ENCODE measurements at regions not wholly inside any gene's neighbourhood (a gene's known extent, or its start where the extent isn't known, plus 50 kb on each side); places are given as distances from the start of the nearest gene placed in this dataset.

DNA sequence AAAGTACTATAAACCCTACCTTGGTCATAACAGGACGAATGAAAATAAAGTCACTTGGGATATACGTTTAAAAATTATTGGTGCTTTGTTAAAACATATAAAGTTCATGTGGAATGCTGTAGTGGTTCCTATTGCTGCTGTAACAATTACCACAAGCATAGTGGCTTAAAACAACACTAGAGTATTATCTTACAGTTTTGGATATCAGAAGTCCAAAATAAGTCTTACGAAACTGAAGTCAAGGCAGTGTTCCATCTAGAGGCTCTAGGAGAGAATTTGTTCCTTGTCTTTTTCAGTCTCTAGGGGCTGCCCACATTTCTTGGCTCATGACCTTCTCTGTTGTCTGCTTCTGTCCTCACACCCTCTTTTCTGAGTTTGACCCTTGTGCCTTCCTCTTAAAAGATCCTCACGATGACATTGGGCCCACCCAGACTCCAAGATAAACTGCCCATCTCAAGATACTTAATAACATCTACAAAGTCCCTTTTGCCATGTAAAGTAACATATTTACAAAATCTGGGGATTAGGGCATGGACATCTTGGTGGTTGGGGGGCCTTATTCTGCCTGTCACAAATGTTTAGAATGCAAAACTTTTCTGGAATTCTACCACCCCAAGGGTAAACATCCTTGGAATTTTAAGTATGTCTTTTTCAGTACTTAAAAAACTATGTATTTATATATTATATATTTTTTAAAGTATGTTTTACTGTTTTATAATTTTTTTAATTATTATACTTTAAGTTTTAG, 178.1 kb downstream of the ETNK1 start:
- Histone ChIP-seq H3K4me3 (ENCODE audit: low read depth, low read length) (no peak overlapping the region), H3K4me1 (0 out of 2 replicates have a peak, but pooled peaks cover 4% of the 10 kb centered on the region), H3K27me3 (replicated peaks; ENCODE audit: control insufficient read depth, insufficient read depth, low read length) (no peaks in the 10 kb centered on the region), H3K36me3 (ENCODE audit: control insufficient read depth, insufficient read depth, low read length) (no peaks in the 10 kb centered on the region), H3K9me3 (no peaks in the 10 kb centered on the region)
- Mint-ChIP-seq H3K9me3 (ENCODE audit: unreplicated experiment) (no peaks in the 10 kb centered on the region), H3K27me3 (ENCODE audit: insufficient read depth, unreplicated experiment) (peaks cover 5% of the 10 kb centered on the region), H3K36me3 (ENCODE audit: insufficient read depth, unreplicated experiment) (no peaks in the 10 kb centered on the region), H3K4me3 (ENCODE audit: unreplicated experiment) (no peak overlapping the region), H3K4me1 (ENCODE audit: low read depth, unreplicated experiment) (peaks cover 7% of the 10 kb centered on the region), H3K27ac (ENCODE audit: unreplicated experiment) (no peak overlapping the region)
- intact Hi-C loops (cut with micrococcal nuclease; ENCODE audit: unreplicated experiment), result no loop called here
- no peak for DNase-seq
- POLR2A ChIA-PET, result no interaction called here
- TF ChIP-seq, protein P1, sequence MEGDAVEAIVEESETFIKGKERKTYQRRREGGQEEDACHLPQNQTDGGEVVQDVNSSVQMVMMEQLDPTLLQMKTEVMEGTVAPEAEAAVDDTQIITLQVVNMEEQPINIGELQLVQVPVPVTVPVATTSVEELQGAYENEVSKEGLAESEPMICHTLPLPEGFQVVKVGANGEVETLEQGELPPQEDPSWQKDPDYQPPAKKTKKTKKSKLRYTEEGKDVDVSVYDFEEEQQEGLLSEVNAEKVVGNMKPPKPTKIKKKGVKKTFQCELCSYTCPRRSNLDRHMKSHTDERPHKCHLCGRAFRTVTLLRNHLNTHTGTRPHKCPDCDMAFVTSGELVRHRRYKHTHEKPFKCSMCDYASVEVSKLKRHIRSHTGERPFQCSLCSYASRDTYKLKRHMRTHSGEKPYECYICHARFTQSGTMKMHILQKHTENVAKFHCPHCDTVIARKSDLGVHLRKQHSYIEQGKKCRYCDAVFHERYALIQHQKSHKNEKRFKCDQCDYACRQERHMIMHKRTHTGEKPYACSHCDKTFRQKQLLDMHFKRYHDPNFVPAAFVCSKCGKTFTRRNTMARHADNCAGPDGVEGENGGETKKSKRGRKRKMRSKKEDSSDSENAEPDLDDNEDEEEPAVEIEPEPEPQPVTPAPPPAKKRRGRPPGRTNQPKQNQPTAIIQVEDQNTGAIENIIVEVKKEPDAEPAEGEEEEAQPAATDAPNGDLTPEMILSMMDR (IDR thresholded peaks at IDR 0.05; ENCODE audit: insufficient read depth in 1 of 2, low read depth in 1 of 2, low read length in 1 of 2, severe bottlenecking in 1 of 2, unreplicated experiment in 1 of 2), result no peak
- no TSS peak for BruUV-seq (replicated peaks)
- CTCF ChIA-PET, result no interaction called here

DNA sequence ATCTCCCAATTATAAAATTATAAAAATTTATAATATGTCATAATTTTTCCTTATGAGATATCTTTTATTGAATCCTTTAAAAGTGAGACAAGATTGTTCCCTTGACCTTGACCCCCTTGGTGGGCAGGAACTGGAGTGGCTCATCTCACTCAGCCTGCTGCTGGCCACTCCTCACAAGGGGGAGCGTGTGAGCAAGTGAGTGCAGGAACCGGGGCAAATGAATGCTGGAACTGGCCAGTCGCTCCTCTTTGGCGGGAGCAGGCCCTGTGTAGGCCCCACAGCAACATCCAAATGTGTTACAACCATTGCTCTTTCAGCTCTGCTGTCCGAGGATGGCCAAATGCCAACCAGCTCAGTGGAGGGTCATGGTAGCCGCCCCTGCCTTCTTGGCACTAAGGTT, 178.8 kb downstream of the ETNK1 start:
- Histone ChIP-seq H3K9me3 (no peaks in the 10 kb centered on the region), H3K27me3 (replicated peaks; ENCODE audit: control insufficient read depth, insufficient read depth, low read length) (no peaks in the 10 kb centered on the region), H3K4me1 (0 out of 2 replicates have a peak, but pooled peaks cover 4% of the 10 kb centered on the region), H3K4me3 (ENCODE audit: low read depth, low read length) (no peak overlapping the region), H3K36me3 (ENCODE audit: control insufficient read depth, insufficient read depth, low read length) (no peaks in the 10 kb centered on the region)
- TF ChIP-seq, protein P1 (IDR thresholded peaks at IDR 0.05; ENCODE audit: insufficient read depth in 1 of 2, low read depth in 1 of 2, low read length in 1 of 2, severe bottlenecking in 1 of 2, unreplicated experiment in 1 of 2), result peak; percentile 8 to 15
- intact Hi-C loops (cut with micrococcal nuclease; ENCODE audit: unreplicated experiment), result no loop called here
- ChIA-PET CTCF (no interaction called here), POLR2A (no interaction called here)
- DNase-seq, result peak in 1 of 2 experiments; percentile 32
- no TSS peak for BruUV-seq (replicated peaks)
- Mint-ChIP-seq H3K27ac (ENCODE audit: unreplicated experiment) (no peak overlapping the region), H3K27me3 (ENCODE audit: insufficient read depth, unreplicated experiment) (peaks cover 7% of the 10 kb centered on the region), H3K36me3 (ENCODE audit: insufficient read depth, unreplicated experiment) (no peaks in the 10 kb centered on the region), H3K4me3 (ENCODE audit: unreplicated experiment) (no peak overlapping the region), H3K4me1 (ENCODE audit: low read depth, unreplicated experiment) (peaks cover 7% of the 10 kb centered on the region), H3K9me3 (ENCODE audit: unreplicated experiment) (no peaks in the 10 kb centered on the region)

DNA sequence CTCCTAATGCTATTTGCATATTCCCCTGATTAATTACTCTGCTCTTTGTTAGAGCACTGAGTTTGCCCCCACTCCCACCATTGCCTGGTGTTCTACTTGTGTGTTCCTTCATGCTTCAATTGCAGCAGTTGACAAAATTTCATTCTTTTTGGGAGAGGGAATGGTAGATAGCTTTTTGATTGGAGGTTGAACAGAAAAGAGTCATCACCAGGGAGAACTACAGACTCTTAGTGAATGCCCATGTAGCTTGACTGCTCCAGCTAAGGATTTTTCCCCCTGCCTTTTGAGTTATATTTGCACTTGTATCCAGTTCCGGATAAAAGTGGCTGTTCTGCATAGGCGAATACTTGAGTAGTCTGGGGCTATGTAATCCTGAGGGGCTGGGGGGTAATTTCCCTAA, 183.9 kb downstream of the ETNK1 start:
- Mint-ChIP-seq H3K9me3 (ENCODE audit: unreplicated experiment) (no peaks in the 10 kb centered on the region), H3K4me3 (ENCODE audit: unreplicated experiment) (no peak overlapping the region), H3K27me3 (ENCODE audit: insufficient read depth, unreplicated experiment) (peaks cover 25% of the 10 kb centered on the region), H3K4me1 (ENCODE audit: low read depth, unreplicated experiment) (no peaks in the 10 kb centered on the region), H3K27ac (ENCODE audit: unreplicated experiment) (no peak overlapping the region), H3K36me3 (ENCODE audit: insufficient read depth, unreplicated experiment) (no peaks in the 10 kb centered on the region)
- TF ChIP-seq, protein P1 (IDR thresholded peaks at IDR 0.05; ENCODE audit: insufficient read depth in 1 of 2, low read depth in 1 of 2, low read length in 1 of 2, severe bottlenecking in 1 of 2, unreplicated experiment in 1 of 2), result no peak
- Histone ChIP-seq H3K4me1 (no peaks in the 10 kb centered on the region), H3K27me3 (replicated peaks; ENCODE audit: control insufficient read depth, insufficient read depth, low read length) (no peaks in the 10 kb centered on the region), H3K9me3 (no peaks in the 10 kb centered on the region), H3K36me3 (ENCODE audit: control insufficient read depth, insufficient read depth, low read length) (no peaks in the 10 kb centered on the region), H3K4me3 (ENCODE audit: low read depth, low read length) (no peak overlapping the region)
- ChIA-PET CTCF (no interaction called here), POLR2A (no interaction called here)
- no peak for DNase-seq
- intact Hi-C loops (cut with micrococcal nuclease; ENCODE audit: unreplicated experiment), result no loop called here
- BruUV-seq (replicated peaks), result no TSS peak

Data from Caco-2 (cell line).